PC-9 (cell line): ENCODE measurements at regions not wholly inside any gene's neighbourhood (a gene's known extent, or its start where the extent isn't known, plus 50 kb on each side); places are given as distances from the start of the nearest gene placed in this dataset.

ENCODE experiments used
- EZH2 ChIP-seq: fragments of 200-600 bp; sonication (generic); IDR thresholded peaks from 2 replicates; pipeline ENCODE4 v1.8.0; 2017; ENCODE audit warnings: antibody characterized with exemption, low read depth
- TF ChIP-seq, protein P1 (sequence below): fragments of 200-600 bp; sonication (generic); conservative IDR thresholded peaks from 2 replicates; pipeline ENCODE4 v1.6.1; 2017; ENCODE audit warnings: mixed run types, antibody characterized with exemption, mild to moderate bottlenecking, moderate library complexity

DNA sequence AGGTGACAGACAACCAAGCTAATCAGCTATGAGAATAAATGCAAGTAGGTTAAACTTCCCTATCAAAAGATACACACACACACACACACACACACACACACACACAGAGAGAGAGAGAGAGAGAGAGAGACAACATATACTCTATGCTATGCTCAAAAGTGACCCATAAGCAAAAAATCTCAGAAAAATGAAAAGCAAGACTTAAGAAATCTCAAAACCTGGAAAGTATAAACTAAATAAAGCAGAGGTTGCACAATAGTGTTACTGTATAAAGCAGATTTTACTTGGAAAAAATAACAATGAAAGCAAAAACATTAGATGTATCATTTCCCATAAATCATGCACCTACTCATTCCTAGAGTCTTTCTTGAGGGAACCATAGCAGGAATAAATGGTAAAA is 221.5 kb downstream of the INHBA start:
- TF ChIP-seq, protein P1, sequence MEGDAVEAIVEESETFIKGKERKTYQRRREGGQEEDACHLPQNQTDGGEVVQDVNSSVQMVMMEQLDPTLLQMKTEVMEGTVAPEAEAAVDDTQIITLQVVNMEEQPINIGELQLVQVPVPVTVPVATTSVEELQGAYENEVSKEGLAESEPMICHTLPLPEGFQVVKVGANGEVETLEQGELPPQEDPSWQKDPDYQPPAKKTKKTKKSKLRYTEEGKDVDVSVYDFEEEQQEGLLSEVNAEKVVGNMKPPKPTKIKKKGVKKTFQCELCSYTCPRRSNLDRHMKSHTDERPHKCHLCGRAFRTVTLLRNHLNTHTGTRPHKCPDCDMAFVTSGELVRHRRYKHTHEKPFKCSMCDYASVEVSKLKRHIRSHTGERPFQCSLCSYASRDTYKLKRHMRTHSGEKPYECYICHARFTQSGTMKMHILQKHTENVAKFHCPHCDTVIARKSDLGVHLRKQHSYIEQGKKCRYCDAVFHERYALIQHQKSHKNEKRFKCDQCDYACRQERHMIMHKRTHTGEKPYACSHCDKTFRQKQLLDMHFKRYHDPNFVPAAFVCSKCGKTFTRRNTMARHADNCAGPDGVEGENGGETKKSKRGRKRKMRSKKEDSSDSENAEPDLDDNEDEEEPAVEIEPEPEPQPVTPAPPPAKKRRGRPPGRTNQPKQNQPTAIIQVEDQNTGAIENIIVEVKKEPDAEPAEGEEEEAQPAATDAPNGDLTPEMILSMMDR = no peak
- no peak for TF ChIP-seq EZH2
